ENCODE measurements at regions not wholly inside any gene's neighbourhood (a gene's known extent, or its start where the extent isn't known, plus 50 kb on each side); places are given as distances from the start of the nearest gene placed in this dataset.

- TF ChIP-seq CTCF (IDR thresholded peaks at IDR 0.05) (no peak), POLR2A (IDR thresholded peaks at IDR 0.05) (no peak)
Measured at GRCh38 chr17:74055508-74056160, 147.8 kb upstream of the RPL38 start.

Data from body of pancreas (tissue), 4 donors.